A549 (cell line): ENCODE measurements at regions not wholly inside any gene's neighbourhood (a gene's known extent, or its start where the extent isn't known, plus 50 kb on each side); places are given as distances from the start of the nearest gene placed in this dataset.

ENCODE experiments used
- ATAC-seq, 2 experiments: fragments of 200-7000 bp in 1 of 2; fragments of >200 bp in 1 of 2; cut with Nextera tagmentation in 1 of 2; cut with Tn5 transposase in 1 of 2; 3 replicates each; pipeline versions ENCODE4 v1.8.0 to v1.9.1; 2018 to 2020; ENCODE audit warnings: mild to moderate bottlenecking in 1 of 2, moderate library complexity in 1 of 2
- CTCF ChIA-PET: fragments of 300-600 bp; sonication (Branson Sonifier 250); formaldehyde crosslinking; extraction: SDS; loops from one replicate; lab custom pipeline; 2021; ENCODE audit warnings: antibody characterized with exemption, inconsistent platforms; lab: Yijun Ruan, JAX
- POLR2A ChIA-PET: fragments of 350-600 bp; formaldehyde crosslinking; extraction: SDS; loops from one replicate; lab custom pipeline; 2021; ENCODE audit warnings: antibody characterized with exemption, inconsistent platforms; lab: Yijun Ruan, JAX
- DNase-seq, 2 experiments: peaks; one replicate each; pipeline versions ENCODE4 v3.0.0 to v3.0.0-alpha.2; 2011 to 2016; ENCODE audit warnings: low read depth in 1 of 2, low spot score in 1 of 2
- FAIRE-seq: peaks from 2 replicates; lab custom pipeline; 2011; peaks lifted over from hg19 to GRCh38; lab: Jason Lieb, UNC
- H3K27ac ChIP-seq, 2 experiments: fragments of >200 bp; sonication (Bioruptor Twin); formaldehyde crosslinking; 3 replicates each; pipeline ENCODE4 v1.5.1; 2016 to 2017
- H3K4me1 ChIP-seq: fragments of >200 bp; sonication (Bioruptor Twin); formaldehyde crosslinking; 3 replicates; pipeline ENCODE4 v1.6.1; 2016
- H3K4me2 ChIP-seq: fragments of >200 bp; sonication (Bioruptor Twin); formaldehyde crosslinking; 3 replicates; pipeline ENCODE4 v1.6.1; 2016
- H3K4me3 ChIP-seq: fragments of >200 bp; sonication (Bioruptor Twin); formaldehyde crosslinking; 3 replicates; pipeline ENCODE4 v1.5.1; 2016
- H3K9me3 ChIP-seq: fragments of >200 bp; sonication (Bioruptor Twin); formaldehyde crosslinking; 3 replicates; pipeline ENCODE4 v1.6.1; 2016
- BHLHE40 ChIP-seq: IDR thresholded peaks from 2 replicates; pipeline ENCODE4 v1.6.1; 2012; ENCODE audit warnings: low read depth, low read length, inconsistent platforms
- CBX2 ChIP-seq: fragments of 200-600 bp; sonication (generic); IDR thresholded peaks from 2 replicates; pipeline ENCODE4 v1.6.1; 2016; ENCODE audit warnings: low read depth, mild to moderate bottlenecking, borderline replicate concordance
- CBX8 ChIP-seq: fragments of 200-600 bp; sonication (generic); IDR thresholded peaks from 2 replicates; pipeline ENCODE4 v1.6.1; 2016
- CHD4 ChIP-seq: fragments of 200-600 bp; sonication (generic); IDR thresholded peaks from 2 replicates; pipeline ENCODE4 v1.6.1; 2016; ENCODE audit warnings: antibody characterized with exemption, mild to moderate bottlenecking, borderline replicate concordance
- E2F6 ChIP-seq: IDR thresholded peaks from 2 replicates; pipeline ENCODE4 v1.6.1; 2012; ENCODE audit warnings: low read depth, borderline replicate concordance
- EHMT2 ChIP-seq: fragments of 200-600 bp; sonication (generic); IDR thresholded peaks from 2 replicates; pipeline ENCODE4 v1.6.1; 2016; ENCODE audit warnings: antibody characterized with exemption, low read depth, mild to moderate bottlenecking, moderate library complexity
- ESRRA ChIP-seq: fragments of 150-350 bp; IDR thresholded peaks from 2 replicates; pipeline ENCODE4 v1.6.1; 2014; ENCODE audit warnings: mild to moderate bottlenecking, low read length, borderline replicate concordance
- FOSB ChIP-seq: fragments of 250-450 bp; sonication (Bioruptor Pico); IDR thresholded peaks from 2 replicates; pipeline ENCODE4 v1.5.0; 2020; ENCODE audit warnings: mild to moderate bottlenecking, moderate library complexity
- FOSL2 ChIP-seq, 2 experiments: fragments of 450-650 bp in 1 of 2; fragments of >200 bp in 1 of 2; sonication (Bioruptor Twin) in 1 of 2; formaldehyde crosslinking; IDR thresholded peaks; 2 replicates each; pipeline versions ENCODE4 v1.5.0 to v1.6.1; 2016 to 2020; ENCODE audit warnings: mild to moderate bottlenecking in 1 of 2, moderate library complexity in 1 of 2
- GATA3 ChIP-seq: IDR thresholded peaks from 2 replicates; pipeline ENCODE4 v1.6.1; 2012; ENCODE audit warnings: borderline replicate concordance
- HDAC2 ChIP-seq: fragments of 200-600 bp; sonication (generic); IDR thresholded peaks from 2 replicates; pipeline ENCODE4 v1.6.1; 2016
- HOXA7 ChIP-seq: fragments of 250-450 bp; sonication (Bioruptor Pico); IDR thresholded peaks from 2 replicates; pipeline ENCODE4 v1.5.0; 2020; ENCODE audit warnings: mild to moderate bottlenecking, moderate library complexity
- KDM1A ChIP-seq: fragments of 200-600 bp; sonication (generic); IDR thresholded peaks from 2 replicates; pipeline ENCODE4 v1.6.1; 2016; ENCODE audit warnings: low read depth, mild to moderate bottlenecking
- MAFK ChIP-seq: fragments of 450-650 bp; IDR thresholded peaks from 2 replicates; pipeline ENCODE4 v1.6.1; 2014; ENCODE audit not compliant: partially characterized antibody
- MAZ ChIP-seq: fragments of 150-350 bp; IDR thresholded peaks from 2 replicates; pipeline ENCODE4 v1.6.1; 2014; ENCODE audit warnings: antibody characterized with exemption, low read depth, low read length, borderline replicate concordance
- NFE2L2 ChIP-seq: fragments of 150-350 bp; conservative IDR thresholded peaks from 2 replicates; pipeline ENCODE4 v1.6.1; 2014; ENCODE audit warnings: low read length
- NR3C1 ChIP-seq: fragments of >200 bp; sonication (Bioruptor Twin); formaldehyde crosslinking; IDR thresholded peaks from 3 replicates; pipeline ENCODE4 v1.6.1; 2017
- POLR2A ChIP-seq: IDR thresholded peaks from 2 replicates; pipeline ENCODE4 v1.6.1; 2012; ENCODE audit warnings: mild to moderate bottlenecking, low read length
- POLR2AphosphoS2 ChIP-seq: conservative IDR thresholded peaks from 2 replicates; pipeline ENCODE4 v1.6.1; 2012; ENCODE audit warnings: low read length, improper control_type of control experiment, inconsistent platforms
- RAD21 ChIP-seq, 2 experiments: fragments of >200 bp in 1 of 2; sonication (Bioruptor Twin) in 1 of 2; formaldehyde crosslinking in 1 of 2; IDR thresholded peaks in 1 of 2; conservative IDR thresholded peaks in 1 of 2; 2 replicates in 1 of 2; 3 replicates in 1 of 2; pipeline ENCODE4 v1.6.1; 2012 to 2018; ENCODE audit warnings: inconsistent platforms in 1 of 2
- RFX5 ChIP-seq: fragments of 450-650 bp; IDR thresholded peaks from 2 replicates; pipeline ENCODE4 v1.7.1; 2014; ENCODE audit warnings: antibody characterized with exemption, mild to moderate bottlenecking, moderate library complexity
- TFCP2L1 ChIP-seq: fragments of 250-450 bp; sonication (Bioruptor Pico); IDR thresholded peaks from 2 replicates; pipeline ENCODE4 v1.5.0; 2021; ENCODE audit warnings: mild to moderate bottlenecking
- USF2 ChIP-seq: fragments of 450-650 bp; IDR thresholded peaks from 2 replicates; pipeline ENCODE4 v1.6.1; 2014; ENCODE audit warnings: antibody characterized with exemption
- ZC3H11A ChIP-seq: fragments of 450-650 bp; IDR thresholded peaks from 2 replicates; pipeline ENCODE4 v1.6.1; 2014; ENCODE audit warnings: antibody characterized with exemption, mild to moderate bottlenecking
- ZFP36 ChIP-seq: fragments of 450-650 bp; IDR thresholded peaks from 2 replicates; pipeline ENCODE4 v1.6.1; 2014; ENCODE audit warnings: borderline replicate concordance; ENCODE audit not compliant: partially characterized antibody
- ZNF302 ChIP-seq: fragments of 250-450 bp; sonication (Bioruptor Pico); IDR thresholded peaks from 2 replicates; pipeline ENCODE4 v1.9.0; 2021; ENCODE audit warnings: inconsistent platforms, mild to moderate bottlenecking, moderate library complexity
- ZSCAN20 ChIP-seq: fragments of 250-450 bp; sonication (Bioruptor Pico); IDR thresholded peaks from 2 replicates; pipeline ENCODE4 v1.8.0; 2022; ENCODE audit warnings: mild to moderate bottlenecking, moderate library complexity
- WGBS: methylation state at CpG from one replicate; pipeline ENCODE4 v1.1.6; 2017; ENCODE audit errors: missing lambda C conversion rate; 5-methylcytosine and 5-hydroxymethylcytosine counted together
- TF ChIP-seq, protein P1 (sequence below): fragments of >200 bp; sonication (Bioruptor Twin); formaldehyde crosslinking; IDR thresholded peaks from 3 replicates; pipeline ENCODE4 v1.5.1; 2016

- TF ChIP-seq CBX2 (no peak), ZSCAN20 (CRISPR knock-in tag) (no peak)
- ATAC-seq (no peak), FAIRE-seq (no peak), DNase-seq (no peak)
- Histone ChIP-seq H3K4me1 (no peaks in the 10 kb centered on the region), H3K9me3 (no peaks in the 10 kb centered on the region), H3K4me3 (no peak overlapping the region), H3K27ac (no peak overlapping the region), H3K4me2 (no peak overlapping the region)
- ChIA-PET POLR2A (no interaction called here), CTCF (no interaction called here)
- WGBS = 78% methylated on average over 3 of the region's 3 CpGs
These were observed 160.9 kb upstream of the COL3A1 start for GRCh38 chr2:188813315-188813714.

GRCh38 chr2:188813857-188814256 lies 160.3 kb upstream of the COL3A1 start:
- ATAC-seq (no peak), DNase-seq (no peak), FAIRE-seq (no peak)
- Histone ChIP-seq H3K4me2 (no peak overlapping the region), H3K4me1 (no peaks in the 10 kb centered on the region), H3K27ac (no peak overlapping the region), H3K4me3 (no peak overlapping the region), H3K9me3 (no peaks in the 10 kb centered on the region)
- 63% methylated on average over 5 of the region's 5 CpGs for WGBS
- POLR2A ChIA-PET = no interaction called here
- TF ChIP-seq RFX5 = no peak
- no peak for TF ChIP-seq NFE2L2
- TF ChIP-seq CHD4 = no peak
- no peak for TF ChIP-seq ZSCAN20 (CRISPR knock-in tag)
- no peak for TF ChIP-seq FOSB (CRISPR knock-in tag)
- no peak for TF ChIP-seq GATA3
- TF ChIP-seq EHMT2 = no peak
- TF ChIP-seq BHLHE40 = no peak
- TF ChIP-seq HOXA7 (CRISPR knock-in tag) = no peak
- TF ChIP-seq MAZ = no peak
- CTCF ChIA-PET = no interaction called here

DNA sequence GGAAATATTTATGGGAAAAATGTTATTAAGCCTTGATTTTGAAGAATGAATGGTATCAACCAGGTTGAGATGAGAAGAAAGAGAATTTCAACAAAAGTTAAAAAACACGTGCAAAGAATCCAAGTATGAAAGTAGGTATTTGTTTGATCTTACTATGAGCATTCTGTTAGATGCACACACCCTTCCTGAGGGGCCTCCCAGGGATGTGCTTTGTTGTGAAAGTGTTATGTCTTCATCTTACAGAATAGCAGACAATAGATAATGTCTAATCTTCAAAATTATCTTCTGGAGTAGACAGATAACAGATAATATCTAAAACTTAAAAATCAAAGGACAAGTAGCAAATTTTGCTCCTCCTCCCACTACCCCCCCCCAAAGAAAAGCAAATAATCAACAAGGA lies 155.2 kb upstream of the COL3A1 start:
- peaks cover 4% of the 10 kb centered on the region; the same call in 1 of the 3 replicates for H3K9me3 ChIP-seq

GRCh38 chr2:188819792-188820191 lies 154.4 kb upstream of the COL3A1 start:
- POLR2A ChIA-PET = no interaction called here
- Histone ChIP-seq H3K4me3 (no peak overlapping the region), H3K9me3 (peaks cover 4% of the 10 kb centered on the region; the same call in 1 of the 3 replicates), H3K4me2 (no peak overlapping the region), H3K4me1 (no peaks in the 10 kb centered on the region), H3K27ac (no peak overlapping the region)
- FAIRE-seq = no peak
- CTCF ChIA-PET = no interaction called here
- no peak for DNase-seq
- WGBS = 55% methylated on average over 3 of the region's 3 CpGs
- no peak for ATAC-seq
- TF ChIP-seq BHLHE40 (no peak), FOSB (CRISPR knock-in tag) (no peak), ZFP36 (no peak), NR3C1 (no peak), POLR2AphosphoS2 (no peak), POLR2A (no peak), TFCP2L1 (CRISPR knock-in tag) (no peak), ESRRA (no peak), ZC3H11A (no peak), USF2 (no peak), KDM1A (no peak), MAFK (no peak), HDAC2 (no peak), FOSL2 (IDR thresholded peaks at IDR 0.05) (no peak), FOSL2 (CRISPR knock-in tag; IDR thresholded peaks at IDR 0.05) (no peak)
- TF ChIP-seq, protein P1, sequence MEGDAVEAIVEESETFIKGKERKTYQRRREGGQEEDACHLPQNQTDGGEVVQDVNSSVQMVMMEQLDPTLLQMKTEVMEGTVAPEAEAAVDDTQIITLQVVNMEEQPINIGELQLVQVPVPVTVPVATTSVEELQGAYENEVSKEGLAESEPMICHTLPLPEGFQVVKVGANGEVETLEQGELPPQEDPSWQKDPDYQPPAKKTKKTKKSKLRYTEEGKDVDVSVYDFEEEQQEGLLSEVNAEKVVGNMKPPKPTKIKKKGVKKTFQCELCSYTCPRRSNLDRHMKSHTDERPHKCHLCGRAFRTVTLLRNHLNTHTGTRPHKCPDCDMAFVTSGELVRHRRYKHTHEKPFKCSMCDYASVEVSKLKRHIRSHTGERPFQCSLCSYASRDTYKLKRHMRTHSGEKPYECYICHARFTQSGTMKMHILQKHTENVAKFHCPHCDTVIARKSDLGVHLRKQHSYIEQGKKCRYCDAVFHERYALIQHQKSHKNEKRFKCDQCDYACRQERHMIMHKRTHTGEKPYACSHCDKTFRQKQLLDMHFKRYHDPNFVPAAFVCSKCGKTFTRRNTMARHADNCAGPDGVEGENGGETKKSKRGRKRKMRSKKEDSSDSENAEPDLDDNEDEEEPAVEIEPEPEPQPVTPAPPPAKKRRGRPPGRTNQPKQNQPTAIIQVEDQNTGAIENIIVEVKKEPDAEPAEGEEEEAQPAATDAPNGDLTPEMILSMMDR = no peak

More for the DNA sequence above, 155.2 kb upstream of the COL3A1 start:
- Histone ChIP-seq H3K4me2 (no peak overlapping the region), H3K27ac (no peak overlapping the region), H3K4me1 (no peaks in the 10 kb centered on the region), H3K4me3 (no peak overlapping the region)
- no peak for ATAC-seq
- DNase-seq = no peak
- TF ChIP-seq CBX8 (no peak), NFE2L2 (no peak), ZNF302 (CRISPR knock-in tag) (no peak), RAD21 (conservative IDR thresholded peaks at IDR 0.05 in 1 of 2, IDR thresholded peaks at IDR 0.05 in 1 of 2) (no peak), TFCP2L1 (CRISPR knock-in tag) (no peak), E2F6 (no peak), NR3C1 (no peak), USF2 (no peak), ESRRA (no peak)
- ChIA-PET CTCF (no interaction called here), POLR2A (no interaction called here)
- FAIRE-seq = no peak
- 24% methylated on average over 1 of the region's 1 CpG for WGBS
